ENCODE measurements at regions not wholly inside any gene's neighbourhood (a gene's known extent, or its start where the extent isn't known, plus 50 kb on each side); places are given as distances from the start of the nearest gene placed in this dataset.
"Not testable (repeated sequence)": the region's sequence is repeated elsewhere in the genome, so short reads cannot be mapped to it uniquely, and the experiment has no call there.

DNA sequence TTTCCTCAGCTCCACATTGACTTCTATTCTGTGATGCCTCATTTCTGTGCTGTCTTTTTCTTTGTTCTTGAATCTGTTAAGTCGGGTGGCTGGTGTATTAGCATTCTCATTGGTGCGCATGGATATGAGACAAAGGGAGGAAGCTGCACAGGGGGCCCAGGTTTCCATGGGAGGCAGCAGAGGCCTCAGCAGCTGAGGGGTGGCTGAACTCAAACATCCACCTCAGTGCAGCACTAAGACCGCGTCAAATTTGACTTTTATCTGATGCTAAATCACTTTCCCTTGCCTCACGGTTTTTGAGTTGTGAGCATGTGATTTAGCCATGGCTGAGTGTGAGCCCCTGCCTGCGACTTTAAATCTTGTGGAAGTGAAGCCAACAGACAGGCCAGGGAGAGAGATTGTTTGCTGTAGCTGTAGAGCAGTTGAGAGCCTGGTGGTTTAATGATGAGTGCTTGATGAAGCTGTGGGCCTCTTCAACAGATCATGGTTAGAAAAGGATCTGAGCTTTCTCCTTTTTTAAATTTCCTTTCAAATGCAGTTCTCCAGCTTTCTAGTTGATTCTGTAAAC lies 193.3 kb upstream of the ZNF804B start:
- H3K27ac ChIP-seq (ENCODE audit: low read depth, low read length, poor library complexity, severe bottlenecking), result no peak overlapping the region
- no peak overlapping the region for H3K4me3 ChIP-seq (ENCODE audit: low read depth, low read length, poor library complexity, severe bottlenecking)
- intact Hi-C loops (cut with micrococcal nuclease; ENCODE audit: unreplicated experiment), result no loop called here
- ChIA-PET POLR2A (ENCODE audit: low non-redundant PET) (no interaction called here), CTCF (no interaction called here)
- no peaks in the 10 kb centered on the region for H3K9me3 ChIP-seq (ENCODE audit: low read depth, low read length, poor library complexity, severe bottlenecking)
- TF ChIP-seq, protein P1, sequence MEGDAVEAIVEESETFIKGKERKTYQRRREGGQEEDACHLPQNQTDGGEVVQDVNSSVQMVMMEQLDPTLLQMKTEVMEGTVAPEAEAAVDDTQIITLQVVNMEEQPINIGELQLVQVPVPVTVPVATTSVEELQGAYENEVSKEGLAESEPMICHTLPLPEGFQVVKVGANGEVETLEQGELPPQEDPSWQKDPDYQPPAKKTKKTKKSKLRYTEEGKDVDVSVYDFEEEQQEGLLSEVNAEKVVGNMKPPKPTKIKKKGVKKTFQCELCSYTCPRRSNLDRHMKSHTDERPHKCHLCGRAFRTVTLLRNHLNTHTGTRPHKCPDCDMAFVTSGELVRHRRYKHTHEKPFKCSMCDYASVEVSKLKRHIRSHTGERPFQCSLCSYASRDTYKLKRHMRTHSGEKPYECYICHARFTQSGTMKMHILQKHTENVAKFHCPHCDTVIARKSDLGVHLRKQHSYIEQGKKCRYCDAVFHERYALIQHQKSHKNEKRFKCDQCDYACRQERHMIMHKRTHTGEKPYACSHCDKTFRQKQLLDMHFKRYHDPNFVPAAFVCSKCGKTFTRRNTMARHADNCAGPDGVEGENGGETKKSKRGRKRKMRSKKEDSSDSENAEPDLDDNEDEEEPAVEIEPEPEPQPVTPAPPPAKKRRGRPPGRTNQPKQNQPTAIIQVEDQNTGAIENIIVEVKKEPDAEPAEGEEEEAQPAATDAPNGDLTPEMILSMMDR (conservative IDR thresholded peaks at IDR 0.05; ENCODE audit: low read depth, low read length), result no peak
- BruUV-seq (replicated peaks), result no TSS peak
- DNase-seq (ENCODE audit: low spot score), result no peak
- H3K4me1 ChIP-seq (ENCODE audit: insufficient read depth, low read length, poor library complexity, severe bottlenecking), result no peaks in the 10 kb centered on the region
- H3K36me3 ChIP-seq (ENCODE audit: insufficient read depth, low read length, poor library complexity, severe bottlenecking), result no peaks in the 10 kb centered on the region
- H3K27me3 ChIP-seq (replicated peaks; ENCODE audit: insufficient read depth, low read depth, low read length, poor library complexity), result no peaks in the 10 kb centered on the region

DNA sequence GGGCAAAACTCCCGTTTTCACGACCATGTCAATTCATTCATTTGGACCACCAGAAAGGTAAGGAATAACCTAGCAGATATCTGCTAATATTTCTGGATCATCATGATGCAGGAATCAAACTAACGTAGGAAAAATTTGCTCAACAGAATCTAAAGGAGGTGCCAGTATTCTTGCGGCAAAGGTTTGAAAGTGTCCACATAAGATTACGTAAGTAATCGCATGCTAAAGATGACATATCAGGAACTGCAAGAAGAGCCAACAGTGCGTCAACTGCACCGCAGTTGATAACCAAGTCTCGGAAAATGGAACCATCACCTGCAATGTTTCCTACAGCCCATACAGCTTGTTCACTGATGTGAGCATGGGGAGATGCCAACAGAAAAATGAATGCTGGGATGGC lies 194.1 kb upstream of the ZNF804B start:
- intact Hi-C loops (cut with micrococcal nuclease; ENCODE audit: unreplicated experiment), result no loop called here
- Histone ChIP-seq H3K4me1 (ENCODE audit: insufficient read depth, low read length, poor library complexity, severe bottlenecking) (no peaks in the 10 kb centered on the region), H3K9me3 (ENCODE audit: low read depth, low read length, poor library complexity, severe bottlenecking) (no peaks in the 10 kb centered on the region), H3K36me3 (ENCODE audit: insufficient read depth, low read length, poor library complexity, severe bottlenecking) (no peaks in the 10 kb centered on the region), H3K27ac (ENCODE audit: low read depth, low read length, poor library complexity, severe bottlenecking) (no peak overlapping the region), H3K27me3 (replicated peaks; ENCODE audit: insufficient read depth, low read depth, low read length, poor library complexity) (no peaks in the 10 kb centered on the region), H3K4me3 (ENCODE audit: low read depth, low read length, poor library complexity, severe bottlenecking) (no peak overlapping the region)
- ChIA-PET POLR2A (ENCODE audit: low non-redundant PET) (no interaction called here), CTCF (no interaction called here)
- DNase-seq (ENCODE audit: low spot score), result no peak
- BruUV-seq (replicated peaks), result no TSS peak
- no peak for TF ChIP-seq EZH2 (IDR thresholded peaks at IDR 0.05; ENCODE audit: borderline replicate concordance, low read depth, low read length, poor library complexity, severe bottlenecking)
- TF ChIP-seq, protein P1 (conservative IDR thresholded peaks at IDR 0.05; ENCODE audit: low read depth, low read length), result no peak

DNA sequence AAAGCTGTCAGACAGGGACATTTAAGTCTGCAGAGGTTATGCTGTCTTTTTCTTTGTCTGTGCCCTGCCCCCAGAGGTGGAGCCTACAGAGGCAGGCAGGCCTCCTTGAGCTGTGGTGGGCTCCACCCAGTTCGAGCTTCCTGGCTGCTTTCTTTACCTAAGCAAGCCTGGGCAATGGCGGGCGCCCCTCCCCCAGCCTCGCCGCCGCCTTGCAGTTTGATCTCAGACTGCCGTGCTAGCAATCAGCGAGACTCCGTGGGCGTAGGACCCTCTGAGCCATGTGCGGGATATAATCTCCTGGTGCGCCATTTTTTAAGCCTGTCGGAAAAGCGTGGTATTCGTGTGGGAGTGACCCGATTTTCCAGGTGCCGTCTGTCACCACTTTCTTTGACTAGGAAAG lies 203.1 kb upstream of the ZNF804B start:
- H3K27ac ChIP-seq (ENCODE audit: low read depth, low read length, poor library complexity, severe bottlenecking); H3K36me3 ChIP-seq (ENCODE audit: insufficient read depth, low read length, poor library complexity, severe bottlenecking); POLR2A ChIA-PET (ENCODE audit: low non-redundant PET); CTCF ChIA-PET; DNase-seq (ENCODE audit: low spot score); H3K9me3 ChIP-seq (ENCODE audit: low read depth, low read length, poor library complexity, severe bottlenecking); BruUV-seq (replicated peaks); H3K4me1 ChIP-seq (ENCODE audit: insufficient read depth, low read length, poor library complexity, severe bottlenecking); H3K4me3 ChIP-seq (ENCODE audit: low read depth, low read length, poor library complexity, severe bottlenecking); intact Hi-C loops (cut with micrococcal nuclease; ENCODE audit: unreplicated experiment); H3K27me3 ChIP-seq (replicated peaks; ENCODE audit: insufficient read depth, low read depth, low read length, poor library complexity): not testable (repeated sequence)

DNA sequence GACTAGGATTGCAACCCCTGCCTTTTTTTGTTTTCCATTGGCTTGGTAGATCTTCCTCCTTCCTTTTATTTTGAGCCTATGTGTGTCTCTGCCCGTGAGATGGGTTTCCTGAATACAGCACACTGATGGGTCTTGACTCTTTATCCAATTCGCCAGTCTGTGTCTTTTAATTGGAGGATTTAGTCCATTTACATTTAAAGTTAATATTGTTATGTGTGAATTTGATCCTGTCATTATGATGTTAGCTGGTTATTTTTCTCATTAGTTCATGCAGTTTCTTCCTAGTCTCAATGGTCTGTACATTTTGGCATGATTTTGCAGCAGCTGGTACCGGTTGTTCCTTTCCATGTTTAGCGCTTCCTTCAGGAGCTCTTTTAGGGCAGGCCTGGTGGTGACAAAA lies 204.7 kb upstream of the ZNF804B start:
- H3K4me1 ChIP-seq (ENCODE audit: insufficient read depth, low read length, poor library complexity, severe bottlenecking); CTCF ChIA-PET; POLR2A ChIA-PET (ENCODE audit: low non-redundant PET); H3K27me3 ChIP-seq (replicated peaks; ENCODE audit: insufficient read depth, low read depth, low read length, poor library complexity); BruUV-seq (replicated peaks); H3K4me3 ChIP-seq (ENCODE audit: low read depth, low read length, poor library complexity, severe bottlenecking); DNase-seq (ENCODE audit: low spot score); intact Hi-C loops (cut with micrococcal nuclease; ENCODE audit: unreplicated experiment); H3K9me3 ChIP-seq (ENCODE audit: low read depth, low read length, poor library complexity, severe bottlenecking); H3K27ac ChIP-seq (ENCODE audit: low read depth, low read length, poor library complexity, severe bottlenecking); H3K36me3 ChIP-seq (ENCODE audit: insufficient read depth, low read length, poor library complexity, severe bottlenecking): not testable (repeated sequence)

All from A673 (cell line).